LoVo (cell line): ENCODE measurements at regions not wholly inside any gene's neighbourhood (a gene's known extent, or its start where the extent isn't known, plus 50 kb on each side); places are given as distances from the start of the nearest gene placed in this dataset.
"Not testable (repeated sequence)": the region's sequence is repeated elsewhere in the genome, so short reads cannot be mapped to it uniquely, and the experiment has no call there.

Experiments used
- DNase-seq: peaks from one replicate; pipeline ENCODE4 v3.0.0-alpha.2; 2016; ENCODE audit warnings: low spot score

- DNase-seq = not testable (repeated sequence)
Measured at GRCh38 chr9:65454034-65454433, 169.0 kb upstream of the FOXD4L5 start.

- DNase-seq = not testable (repeated sequence)
Measured at GRCh38 chr9:65449886-65450610, 165.0 kb upstream of the FOXD4L5 start.

DNA sequence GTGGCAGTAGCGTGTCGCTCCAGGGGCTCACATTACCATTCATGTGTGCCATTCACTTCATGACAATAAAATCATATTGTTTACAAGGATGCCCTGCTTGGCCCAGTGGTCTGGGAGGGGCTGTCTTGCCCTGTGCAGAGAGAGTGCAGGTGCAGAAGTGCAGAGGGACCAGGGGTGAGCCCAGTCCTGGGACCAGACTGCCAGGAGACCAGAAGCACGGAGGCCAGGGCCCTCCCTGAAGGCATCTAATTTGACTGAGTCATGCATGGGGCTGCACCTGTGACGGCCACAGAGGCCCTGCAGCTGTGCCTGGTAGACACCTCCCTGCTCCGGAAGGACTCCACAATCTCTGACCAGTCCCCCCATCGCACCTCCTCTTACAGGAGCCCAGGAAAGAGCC is 164.4 kb upstream of the FOXD4L5 start:
- DNase-seq = no peak

DNA sequence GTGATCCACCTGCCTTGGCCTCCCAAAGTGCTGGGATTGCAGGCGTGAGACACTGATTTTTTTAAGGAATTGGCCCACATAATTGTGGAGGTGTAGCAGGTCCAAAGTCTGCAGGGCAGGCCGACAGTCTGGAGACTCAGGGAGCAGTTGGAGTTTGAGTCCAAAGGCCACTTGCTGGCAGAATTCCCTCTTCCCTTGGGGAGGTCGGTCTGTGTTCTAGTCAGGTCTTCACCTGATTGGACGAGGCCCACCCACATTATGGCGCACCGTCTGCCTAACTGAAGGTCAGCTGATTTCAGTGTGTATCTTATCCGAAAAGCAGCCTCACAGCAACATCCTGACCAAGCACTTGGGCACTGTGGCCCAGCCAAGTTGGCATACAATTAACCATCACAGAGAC is 162.1 kb upstream of the FOXD4L5 start:
- peak; percentile 3 for DNase-seq

DNA sequence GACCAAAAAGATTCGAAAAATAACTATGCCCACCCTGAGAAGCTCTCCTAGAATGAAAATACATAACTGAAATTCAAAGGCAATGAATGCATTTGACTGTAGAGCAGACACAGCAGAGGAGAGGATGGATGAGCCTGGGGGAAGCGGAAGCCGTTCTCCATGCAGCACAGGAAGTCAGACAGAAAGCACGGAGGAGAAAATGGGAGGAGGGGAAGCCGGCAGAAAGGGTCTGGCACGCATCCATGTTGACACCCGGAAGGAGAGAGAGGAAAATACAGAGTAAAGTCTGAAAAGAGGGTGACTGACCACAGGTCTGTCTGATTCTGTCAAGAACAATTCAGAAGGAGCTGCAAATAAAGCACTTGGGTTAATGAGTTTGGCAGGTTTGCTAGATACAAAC is 161.0 kb upstream of the FOXD4L5 start:
- DNase-seq = not testable (repeated sequence)

DNA sequence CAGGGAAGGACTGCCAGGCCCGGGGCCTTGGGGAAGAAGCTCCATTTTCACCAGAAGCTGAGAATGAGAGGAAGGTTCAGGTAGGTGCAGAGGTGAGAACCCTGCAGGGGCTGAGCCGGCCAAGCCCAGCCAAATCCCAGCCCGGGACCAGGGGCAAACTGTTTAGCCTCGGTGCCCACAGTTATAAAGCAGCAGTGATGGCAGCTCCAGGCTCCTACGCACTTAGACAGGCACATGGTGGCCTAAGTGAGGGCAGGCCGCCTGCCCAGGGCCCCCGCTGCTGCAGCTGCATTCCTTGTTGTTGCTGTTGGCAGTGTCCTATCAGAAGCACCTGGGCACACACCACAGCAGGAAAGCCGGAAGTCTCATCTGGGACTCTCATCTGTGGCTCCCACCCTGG is 159.9 kb upstream of the FOXD4L5 start:
- no peak for DNase-seq

DNA sequence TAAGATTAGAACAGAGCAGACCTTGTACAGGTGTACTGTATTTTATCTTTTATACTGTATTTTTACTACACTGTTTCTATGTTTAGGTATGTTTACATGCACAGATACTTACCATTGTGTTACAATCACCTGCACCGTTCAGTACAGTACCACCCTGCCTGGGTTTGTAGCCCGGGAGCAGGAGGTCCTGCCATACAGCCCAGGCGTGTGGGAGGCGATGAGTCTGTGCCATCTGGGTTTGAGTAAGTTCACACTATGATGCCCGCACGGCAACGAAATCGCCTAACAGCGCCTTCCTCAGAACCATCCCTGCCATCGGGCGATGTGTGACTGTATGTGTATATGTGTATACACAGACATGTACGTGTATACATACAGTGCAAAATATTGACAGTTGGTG is 157.1 kb upstream of the FOXD4L5 start:
- not testable (repeated sequence) for DNase-seq

GRCh38 chr9:65441324-65441920 is 156.4 kb upstream of the FOXD4L5 start:
- not testable (repeated sequence) for DNase-seq

DNA sequence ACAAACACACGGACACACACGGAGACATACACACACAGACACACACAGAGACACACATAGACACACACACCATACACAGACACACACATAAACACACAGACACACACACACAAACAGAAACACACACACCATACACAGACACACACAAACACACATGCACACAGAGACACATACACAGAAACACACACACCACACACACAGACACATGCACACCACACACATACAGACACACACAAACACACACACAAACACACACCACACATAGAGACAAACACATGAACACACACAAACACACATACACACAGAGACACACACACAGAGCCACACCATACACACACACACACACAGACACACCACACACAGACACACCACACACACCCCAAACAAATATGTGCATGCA is 152.7 kb upstream of the FOXD4L5 start:
- DNase-seq = no peak

DNA sequence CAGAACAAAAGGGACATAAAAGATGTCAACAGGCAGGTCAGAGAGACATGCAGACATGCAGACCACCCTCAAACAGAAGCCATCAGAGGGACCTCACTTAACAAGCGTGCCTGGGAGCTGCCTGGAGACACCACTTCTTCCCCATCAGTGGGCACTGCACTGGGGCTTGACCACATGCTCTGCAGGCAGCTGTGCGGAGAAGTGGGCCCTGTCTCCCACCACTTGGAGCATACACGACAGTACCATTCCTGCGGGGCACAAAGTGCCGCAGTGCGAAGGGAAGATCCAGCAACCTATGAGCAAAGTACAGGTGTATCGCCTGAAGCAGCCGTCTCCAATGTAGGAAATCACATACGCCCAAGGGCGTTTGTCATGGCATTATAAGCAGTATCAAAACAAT is 150.5 kb upstream of the FOXD4L5 start:
- no peak for DNase-seq

DNA sequence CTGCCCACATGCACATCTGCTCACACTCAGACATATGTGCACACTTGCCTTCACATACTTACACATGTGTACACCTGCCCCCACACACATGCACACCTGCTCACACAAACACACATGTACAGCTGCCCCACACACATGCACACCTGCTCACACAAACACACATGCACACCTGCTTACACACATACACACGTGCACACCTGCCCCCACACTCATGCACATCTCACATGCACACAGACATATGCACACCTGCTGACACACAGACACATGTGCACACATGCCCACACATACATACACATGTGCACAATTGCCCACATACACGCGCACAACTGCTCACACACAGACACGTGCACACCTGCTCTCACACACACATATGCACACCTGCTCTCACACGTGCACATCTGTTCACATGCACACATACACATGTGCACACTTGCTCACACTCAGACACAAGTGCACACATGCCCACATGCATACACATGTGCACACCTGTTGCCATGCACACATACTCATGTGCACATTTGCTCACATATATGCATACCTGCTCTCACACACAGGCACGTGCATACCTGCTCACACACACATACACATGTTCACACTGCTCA is 147.8 kb upstream of the FOXD4L5 start:
- DNase-seq = no peak

DNA sequence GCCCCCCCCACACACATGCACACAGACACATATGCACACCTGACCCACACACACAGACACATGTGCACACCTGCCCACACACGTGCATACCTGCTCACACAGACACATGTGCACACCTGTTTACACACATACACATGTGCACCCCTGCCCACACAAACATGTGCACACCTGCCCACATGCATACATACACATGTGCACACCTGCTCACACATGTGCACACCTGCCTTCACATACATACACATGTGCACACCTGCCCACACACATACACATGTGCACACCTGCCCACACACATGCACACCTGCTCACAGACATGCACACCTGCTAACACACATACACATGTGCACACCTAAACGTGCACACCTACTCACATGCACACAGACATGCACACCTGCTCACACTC is 147.0 kb upstream of the FOXD4L5 start:
- DNase-seq = no peak

DNA sequence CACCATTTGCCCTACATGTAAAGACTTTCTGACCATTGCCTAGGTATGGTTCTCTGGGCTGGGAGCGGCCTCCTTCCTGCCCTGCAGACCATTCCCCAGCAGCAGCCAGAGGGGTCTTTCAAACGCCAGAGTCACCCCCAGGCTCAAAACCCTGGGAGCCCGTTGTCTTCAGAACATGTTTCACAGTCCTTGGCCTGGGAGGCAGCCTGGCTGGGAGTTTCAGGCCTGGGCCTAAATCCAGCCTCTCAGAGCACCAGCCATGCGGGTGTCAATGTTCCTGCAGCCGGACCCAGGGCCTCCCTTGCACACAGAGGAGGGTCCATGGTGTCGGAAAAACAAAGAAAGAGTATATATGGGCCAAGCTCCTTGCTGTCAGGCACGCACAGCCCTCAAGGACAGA is 145.2 kb upstream of the FOXD4L5 start:
- no peak for DNase-seq

DNA sequence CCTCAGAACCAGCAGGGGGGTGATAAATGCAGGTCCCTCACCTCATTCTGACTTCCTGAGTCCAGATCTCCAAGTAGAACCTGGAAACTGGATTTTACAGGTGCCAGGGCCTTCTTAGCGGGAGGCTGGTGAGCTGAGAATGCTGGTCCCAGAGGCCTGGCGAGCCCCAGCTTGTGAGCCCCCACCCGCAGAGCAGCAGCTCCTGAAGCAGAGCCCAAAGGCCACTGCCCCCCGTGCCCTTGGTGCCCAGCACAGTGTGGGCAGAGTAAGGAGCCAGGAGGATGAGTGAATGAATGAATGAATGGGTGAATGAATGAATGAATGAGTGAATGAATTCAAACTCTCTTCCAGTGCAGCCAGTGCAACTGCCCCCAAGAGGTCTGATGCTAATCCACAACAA is 142.4 kb upstream of the FOXD4L5 start:
- not testable (repeated sequence) for DNase-seq

GRCh38 chr9:65426813-65427212 is 141.8 kb upstream of the FOXD4L5 start:
- not testable (repeated sequence) for DNase-seq

- DNase-seq = no peak
Measured at GRCh38 chr9:65426231-65426630, 141.2 kb upstream of the FOXD4L5 start.

DNA sequence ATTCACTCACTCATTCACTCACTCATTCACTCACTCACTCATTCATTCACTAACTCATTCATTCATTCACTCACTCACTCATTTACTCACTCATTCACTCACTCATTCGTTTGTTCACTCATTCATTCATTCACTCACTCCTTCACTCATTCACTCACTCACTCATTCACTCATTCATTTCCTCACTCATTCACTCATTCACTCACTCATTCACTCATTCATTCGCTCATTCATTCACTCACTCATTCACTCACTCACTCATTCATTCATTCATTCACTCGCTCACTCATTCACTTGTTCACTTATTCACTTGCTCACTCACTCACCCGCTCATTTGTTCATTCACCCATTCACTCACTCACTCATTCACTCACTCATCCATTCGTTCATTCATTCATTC is 140.2 kb upstream of the FOXD4L5 start:
- not testable (repeated sequence) for DNase-seq

DNA sequence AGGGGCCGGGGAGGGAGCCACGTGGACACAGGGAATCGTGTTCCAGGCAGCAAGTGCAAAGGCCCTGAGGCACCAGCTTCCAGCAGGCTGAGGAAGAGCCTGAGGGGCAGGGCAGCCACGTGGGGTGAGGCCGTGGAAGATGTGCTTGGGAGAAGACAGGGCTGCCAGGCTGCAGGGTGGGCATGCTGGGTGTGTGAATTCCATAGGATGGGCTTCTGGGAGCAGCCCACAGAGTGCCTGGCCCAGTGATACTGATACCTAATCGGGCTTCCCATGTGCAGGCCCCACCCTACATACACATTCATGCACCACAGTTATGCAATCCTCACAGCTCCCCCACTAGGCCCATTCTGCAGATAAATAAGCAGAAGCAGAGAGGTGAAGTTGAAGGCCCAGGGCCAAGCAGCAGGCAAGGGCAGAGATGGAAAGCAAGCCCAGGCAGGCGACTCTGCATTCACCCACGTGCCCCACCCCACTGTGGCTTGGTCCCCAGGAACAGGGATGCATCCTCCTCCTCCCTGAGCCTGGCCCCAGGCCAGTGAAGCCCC is 139.5 kb upstream of the FOXD4L5 start:
- DNase-seq = not testable (repeated sequence)

- not testable (repeated sequence) for DNase-seq
Measured at GRCh38 chr9:65423691-65424436, 138.9 kb upstream of the FOXD4L5 start.

DNA sequence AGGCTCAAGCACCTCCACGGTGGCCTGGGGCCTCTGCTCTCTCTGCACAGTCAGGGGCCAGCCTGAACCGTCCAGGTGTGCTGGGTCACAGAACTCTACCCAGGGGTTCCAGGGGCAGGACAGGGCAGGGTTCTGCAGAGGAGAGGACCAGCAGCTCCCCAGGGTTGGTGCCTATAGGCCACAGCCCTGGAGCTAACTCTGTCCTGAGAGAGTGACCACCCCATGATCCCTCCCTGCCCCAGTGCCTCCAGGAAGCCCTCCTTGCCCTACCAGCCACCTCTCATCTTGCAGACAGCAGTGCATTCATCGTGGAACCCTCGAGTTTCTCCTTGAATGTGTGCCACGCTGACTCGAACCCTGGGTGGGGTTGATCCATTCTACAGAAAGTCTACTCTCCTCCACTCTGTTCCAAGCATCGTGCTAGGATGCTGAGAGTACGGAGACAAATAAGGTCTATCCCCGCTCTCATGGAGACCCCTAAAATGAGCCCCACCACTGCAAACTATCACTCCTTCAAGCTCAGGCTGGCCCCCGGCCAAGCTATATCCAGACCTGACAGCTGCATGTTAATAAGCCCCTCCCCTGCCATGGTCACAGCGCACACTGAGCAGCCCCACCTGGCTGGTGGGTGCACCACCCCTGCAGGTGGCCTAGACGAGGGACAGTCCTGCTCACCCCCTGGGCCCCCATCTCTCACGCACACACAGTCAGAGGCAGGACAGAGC is 138.1 kb upstream of the FOXD4L5 start:
- not testable (repeated sequence) for DNase-seq

DNA sequence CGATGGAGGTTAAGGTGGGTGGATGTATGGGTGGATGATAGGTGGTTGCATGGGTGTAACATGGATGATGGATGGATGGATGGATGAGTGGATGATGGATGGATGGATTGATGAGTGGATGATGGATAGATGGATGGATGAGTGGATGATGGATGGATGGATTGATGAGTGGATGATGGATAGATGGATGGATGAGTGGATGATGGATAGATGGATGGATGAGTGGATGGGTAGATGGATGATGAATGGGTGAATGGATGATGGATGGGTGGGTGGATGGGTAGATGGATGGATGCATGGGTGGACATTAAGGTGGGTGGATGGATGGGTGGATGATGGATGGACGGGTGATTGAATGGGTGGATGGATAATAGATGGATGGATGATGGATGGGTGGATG is 136.5 kb upstream of the FOXD4L5 start:
- DNase-seq = not testable (repeated sequence)

- no peak for DNase-seq
Measured at GRCh38 chr9:65420771-65421170, 135.8 kb upstream of the FOXD4L5 start.
